Activated naive CD8-positive, alpha-beta T cell treated with anti-CD3 and anti-CD28 coated beads, Interleukin-2, amount 10 ng/mL, durations not matched to agents 7 days and 5 days (primary cell): ENCODE measurements at regions not wholly inside any gene's neighbourhood (a gene's known extent, or its start where the extent isn't known, plus 50 kb on each side); places are given as distances from the start of the nearest gene placed in this dataset.

Experiments
- ATAC-seq: fragments of 150-1000 bp; cut with Tn5 transposase; one replicate; pipeline ENCODE4 v1.10.0; 2021; ENCODE audit warnings: low read depth, moderate library complexity
- POLR2A ChIA-PET: fragments of 350-600 bp; sonication (Branson Sonifier 250); formaldehyde crosslinking; loops from one replicate; lab custom pipeline; 2021; ENCODE audit warnings: antibody characterized with exemption; lab: Charles Lee
- DNase-seq: peaks from one replicate; pipeline ENCODE4 v3.0.0; 2021
- H3K27ac Mint-ChIP-seq: one replicate; pipeline ENCODE4 v1.8.0; 2022; ENCODE audit warnings: mild to moderate bottlenecking, mixed read lengths
- H3K27me3 Mint-ChIP-seq: one replicate; pipeline ENCODE4 v1.8.0; 2022; ENCODE audit warnings: mild to moderate bottlenecking, moderate library complexity, mixed read lengths
- H3K36me3 Mint-ChIP-seq: one replicate; pipeline ENCODE4 v1.8.0; 2021; ENCODE audit warnings: mild to moderate bottlenecking, mixed read lengths
- H3K4me1 Mint-ChIP-seq: one replicate; pipeline ENCODE4 v1.8.0; 2021; ENCODE audit warnings: mixed read lengths
- H3K4me3 Mint-ChIP-seq: one replicate; pipeline ENCODE4 v1.8.0; 2022; ENCODE audit warnings: mild to moderate bottlenecking, moderate library complexity, mixed read lengths
- H3K9me3 Mint-ChIP-seq: one replicate; pipeline ENCODE4 v1.8.0; 2021; ENCODE audit warnings: mixed read lengths

- POLR2A ChIA-PET = no interaction called here
These were observed 1448.3 kb downstream of the BRD1 start for GRCh38 chr22:48379371-48379770.

GRCh38 chr22:48378673-48379072 lies 1449.0 kb downstream of the BRD1 start:
- POLR2A ChIA-PET = no interaction called here
- no peaks in the 10 kb centered on the region for H3K4me1 Mint-ChIP-seq

More at GRCh38 chr22:48379371-48379770, 1448.3 kb downstream of the BRD1 start:
- H3K27ac Mint-ChIP-seq = no peak overlapping the region
- H3K4me3 Mint-ChIP-seq = no peak overlapping the region
- H3K4me1 Mint-ChIP-seq = no peaks in the 10 kb centered on the region
- peaks cover 7% of the 10 kb centered on the region for H3K9me3 Mint-ChIP-seq
- H3K27me3 Mint-ChIP-seq = peaks cover 7% of the 10 kb centered on the region
- ATAC-seq = no peak
- H3K36me3 Mint-ChIP-seq = no peaks in the 10 kb centered on the region
- DNase-seq = no peak

GRCh38 chr22:48376936-48377712 lies 1450.5 kb downstream of the BRD1 start:
- no peaks in the 10 kb centered on the region for H3K36me3 Mint-ChIP-seq
- H3K4me3 Mint-ChIP-seq = no peak overlapping the region
- H3K4me1 Mint-ChIP-seq = no peaks in the 10 kb centered on the region
- H3K9me3 Mint-ChIP-seq = peaks cover 1% of the 10 kb centered on the region
- POLR2A ChIA-PET = no interaction called here
- no peak overlapping the region for H3K27ac Mint-ChIP-seq
- DNase-seq (no peak), ATAC-seq (no peak)
- H3K27me3 Mint-ChIP-seq = peaks cover 7% of the 10 kb centered on the region

More at GRCh38 chr22:48378673-48379072, 1449.0 kb downstream of the BRD1 start:
- Mint-ChIP-seq H3K36me3 (no peaks in the 10 kb centered on the region), H3K27ac (no peak overlapping the region), H3K27me3 (peaks cover 7% of the 10 kb centered on the region), H3K4me3 (no peak overlapping the region), H3K9me3 (peaks cover 3% of the 10 kb centered on the region)
- ATAC-seq (no peak), DNase-seq (no peak)

GRCh38 chr22:48376428-48376827 lies 1451.2 kb downstream of the BRD1 start:
- Mint-ChIP-seq H3K27me3 (peaks cover 7% of the 10 kb centered on the region), H3K36me3 (no peaks in the 10 kb centered on the region), H3K9me3 (no peaks in the 10 kb centered on the region), H3K27ac (no peak overlapping the region), H3K4me3 (no peak overlapping the region), H3K4me1 (no peaks in the 10 kb centered on the region)
- ATAC-seq (no peak), DNase-seq (no peak)
- POLR2A ChIA-PET = no interaction called here

- H3K4me1 Mint-ChIP-seq = no peaks in the 10 kb centered on the region
- no peak overlapping the region for H3K27ac Mint-ChIP-seq
- ATAC-seq (no peak), DNase-seq (no peak)
- peaks cover 7% of the 10 kb centered on the region for H3K27me3 Mint-ChIP-seq
- H3K4me3 Mint-ChIP-seq = no peak overlapping the region
- H3K36me3 Mint-ChIP-seq = no peaks in the 10 kb centered on the region
- POLR2A ChIA-PET = no interaction called here
- no peaks in the 10 kb centered on the region for H3K9me3 Mint-ChIP-seq
These were observed 1454.0 kb downstream of the BRD1 start for GRCh38 chr22:48373626-48374173.

- no peaks in the 10 kb centered on the region for H3K9me3 Mint-ChIP-seq
- H3K4me1 Mint-ChIP-seq = no peaks in the 10 kb centered on the region
- DNase-seq = no peak
- no peak for ATAC-seq
- no peaks in the 10 kb centered on the region for H3K36me3 Mint-ChIP-seq
- H3K27me3 Mint-ChIP-seq = peaks cover 7% of the 10 kb centered on the region
- no peak overlapping the region for H3K27ac Mint-ChIP-seq
- no peak overlapping the region for H3K4me3 Mint-ChIP-seq
- POLR2A ChIA-PET = no interaction called here
These were observed 1455.3 kb downstream of the BRD1 start for GRCh38 chr22:48372390-48372789.

- no peak for ATAC-seq
- H3K36me3 Mint-ChIP-seq = no peaks in the 10 kb centered on the region
- no peak for DNase-seq
- H3K4me3 Mint-ChIP-seq = no peak overlapping the region
- POLR2A ChIA-PET = no interaction called here
- no peaks in the 10 kb centered on the region for H3K9me3 Mint-ChIP-seq
- peaks cover 6% of the 10 kb centered on the region for H3K27me3 Mint-ChIP-seq
- H3K27ac Mint-ChIP-seq = no peak overlapping the region
- no peaks in the 10 kb centered on the region for H3K4me1 Mint-ChIP-seq
These were observed 1456.3 kb downstream of the BRD1 start for GRCh38 chr22:48371391-48371790.

- no peak for DNase-seq
- no peak for ATAC-seq
- no peaks in the 10 kb centered on the region for H3K36me3 Mint-ChIP-seq
- H3K4me1 Mint-ChIP-seq = no peaks in the 10 kb centered on the region
- POLR2A ChIA-PET = no interaction called here
- no peaks in the 10 kb centered on the region for H3K9me3 Mint-ChIP-seq
- H3K27me3 Mint-ChIP-seq = peaks cover 2% of the 10 kb centered on the region
- H3K27ac Mint-ChIP-seq = no peak overlapping the region
- no peak overlapping the region for H3K4me3 Mint-ChIP-seq
These were observed 1457.0 kb downstream of the BRD1 start for GRCh38 chr22:48370508-48371325.

- POLR2A ChIA-PET = no interaction called here
- no peak for ATAC-seq
- no peaks in the 10 kb centered on the region for H3K27me3 Mint-ChIP-seq
- no peaks in the 10 kb centered on the region for H3K4me1 Mint-ChIP-seq
- H3K36me3 Mint-ChIP-seq = no peaks in the 10 kb centered on the region
- DNase-seq = no peak
- H3K27ac Mint-ChIP-seq = no peak overlapping the region
- H3K9me3 Mint-ChIP-seq = no peaks in the 10 kb centered on the region
- H3K4me3 Mint-ChIP-seq = no peak overlapping the region
These were observed 1457.7 kb downstream of the BRD1 start for GRCh38 chr22:48369789-48370507.

GRCh38 chr22:48368975-48369525 lies 1458.6 kb downstream of the BRD1 start:
- POLR2A ChIA-PET = no interaction called here
- Mint-ChIP-seq H3K4me3 (no peak overlapping the region), H3K4me1 (no peaks in the 10 kb centered on the region), H3K9me3 (no peaks in the 10 kb centered on the region), H3K27ac (no peak overlapping the region), H3K36me3 (no peaks in the 10 kb centered on the region), H3K27me3 (no peaks in the 10 kb centered on the region)
- ATAC-seq = no peak
- DNase-seq = no peak

- H3K36me3 Mint-ChIP-seq = no peaks in the 10 kb centered on the region
- DNase-seq (no peak), ATAC-seq (no peak)
- no peaks in the 10 kb centered on the region for H3K9me3 Mint-ChIP-seq
- no peak overlapping the region for H3K4me3 Mint-ChIP-seq
- no peaks in the 10 kb centered on the region for H3K4me1 Mint-ChIP-seq
- no peaks in the 10 kb centered on the region for H3K27me3 Mint-ChIP-seq
- POLR2A ChIA-PET = no interaction called here
- H3K27ac Mint-ChIP-seq = no peak overlapping the region
These were observed 1459.9 kb downstream of the BRD1 start for GRCh38 chr22:48367731-48368130.

- DNase-seq (no peak), ATAC-seq (no peak)
- Mint-ChIP-seq H3K4me1 (no peaks in the 10 kb centered on the region), H3K9me3 (no peaks in the 10 kb centered on the region), H3K36me3 (no peaks in the 10 kb centered on the region), H3K27ac (no peak overlapping the region), H3K4me3 (no peak overlapping the region), H3K27me3 (no peaks in the 10 kb centered on the region)
- POLR2A ChIA-PET = no interaction called here
These were observed 1461.1 kb downstream of the BRD1 start for GRCh38 chr22:48366591-48366990.

GRCh38 chr22:48366056-48366455 lies 1461.6 kb downstream of the BRD1 start:
- POLR2A ChIA-PET = no interaction called here
- no peaks in the 10 kb centered on the region for H3K27me3 Mint-ChIP-seq
- H3K4me1 Mint-ChIP-seq = no peaks in the 10 kb centered on the region
- no peak for DNase-seq
- no peak for ATAC-seq
- H3K27ac Mint-ChIP-seq = no peak overlapping the region
- H3K4me3 Mint-ChIP-seq = no peak overlapping the region
- no peaks in the 10 kb centered on the region for H3K9me3 Mint-ChIP-seq
- no peaks in the 10 kb centered on the region for H3K36me3 Mint-ChIP-seq
